ENCODE measurements at regions not wholly inside any gene's neighbourhood (a gene's known extent, or its start where the extent isn't known, plus 50 kb on each side); places are given as distances from the start of the nearest gene placed in this dataset.

DNA sequence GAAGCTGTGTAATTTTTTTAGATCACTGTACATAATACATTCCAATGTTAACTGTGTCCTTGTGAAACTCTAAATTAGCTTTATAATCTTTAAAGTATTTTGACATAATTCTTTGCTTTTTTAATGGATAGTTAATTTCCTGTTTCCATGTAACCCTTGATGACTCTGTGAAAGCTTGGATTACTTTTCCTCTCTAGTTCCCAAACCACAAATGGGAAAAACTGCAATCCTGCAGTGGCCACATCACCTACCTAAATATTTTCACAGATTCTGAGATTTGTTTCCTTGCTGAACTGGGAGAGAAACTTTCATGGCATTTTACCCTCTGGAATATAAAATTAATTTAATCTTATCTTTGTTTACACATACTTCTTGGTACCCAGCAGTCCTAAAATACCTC, 161.6 kb upstream of the CCDC68 start:
- DNase-seq (ENCODE audit: low spot score) = no peak
- Histone ChIP-seq H3F3A (ENCODE audit: low read depth) (no peaks in the 10 kb centered on the region), H3K27ac (no peak overlapping the region), H3K9ac (no peak overlapping the region), H2AFZ (replicated peaks) (no peak overlapping the region), H3K9me3 (ENCODE audit: low read depth) (no peaks in the 10 kb centered on the region), H3K4me1 (no peaks in the 10 kb centered on the region), H4K20me1 (ENCODE audit: low read depth) (no peaks in the 10 kb centered on the region), H3K4me2 (no peak overlapping the region), H3K79me2 (ENCODE audit: low read depth) (no peaks in the 10 kb centered on the region), H3K36me3 (no peaks in the 10 kb centered on the region), H3K27me3 (no peaks in the 10 kb centered on the region), H3K4me3 (no peak overlapping the region)
- Mint-ChIP-seq H3K4me3 (no peak overlapping the region), H3K36me3 (no peaks in the 10 kb centered on the region), H3K9me3 (no peaks in the 10 kb centered on the region), H3K27ac (no peak overlapping the region), H3K27me3 (ENCODE audit: insufficient read depth, low read depth) (no peaks in the 10 kb centered on the region), H3K4me1 (peaks cover 3% of the 10 kb centered on the region)
- TF ChIP-seq, protein P1, sequence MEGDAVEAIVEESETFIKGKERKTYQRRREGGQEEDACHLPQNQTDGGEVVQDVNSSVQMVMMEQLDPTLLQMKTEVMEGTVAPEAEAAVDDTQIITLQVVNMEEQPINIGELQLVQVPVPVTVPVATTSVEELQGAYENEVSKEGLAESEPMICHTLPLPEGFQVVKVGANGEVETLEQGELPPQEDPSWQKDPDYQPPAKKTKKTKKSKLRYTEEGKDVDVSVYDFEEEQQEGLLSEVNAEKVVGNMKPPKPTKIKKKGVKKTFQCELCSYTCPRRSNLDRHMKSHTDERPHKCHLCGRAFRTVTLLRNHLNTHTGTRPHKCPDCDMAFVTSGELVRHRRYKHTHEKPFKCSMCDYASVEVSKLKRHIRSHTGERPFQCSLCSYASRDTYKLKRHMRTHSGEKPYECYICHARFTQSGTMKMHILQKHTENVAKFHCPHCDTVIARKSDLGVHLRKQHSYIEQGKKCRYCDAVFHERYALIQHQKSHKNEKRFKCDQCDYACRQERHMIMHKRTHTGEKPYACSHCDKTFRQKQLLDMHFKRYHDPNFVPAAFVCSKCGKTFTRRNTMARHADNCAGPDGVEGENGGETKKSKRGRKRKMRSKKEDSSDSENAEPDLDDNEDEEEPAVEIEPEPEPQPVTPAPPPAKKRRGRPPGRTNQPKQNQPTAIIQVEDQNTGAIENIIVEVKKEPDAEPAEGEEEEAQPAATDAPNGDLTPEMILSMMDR (IDR thresholded peaks at IDR 0.05) = no peak
- TF ChIP-seq EZH2phosphoT487 (IDR thresholded peaks at IDR 0.05) (no peak), EZH2 (IDR thresholded peaks at IDR 0.05) (no peak)

DNA sequence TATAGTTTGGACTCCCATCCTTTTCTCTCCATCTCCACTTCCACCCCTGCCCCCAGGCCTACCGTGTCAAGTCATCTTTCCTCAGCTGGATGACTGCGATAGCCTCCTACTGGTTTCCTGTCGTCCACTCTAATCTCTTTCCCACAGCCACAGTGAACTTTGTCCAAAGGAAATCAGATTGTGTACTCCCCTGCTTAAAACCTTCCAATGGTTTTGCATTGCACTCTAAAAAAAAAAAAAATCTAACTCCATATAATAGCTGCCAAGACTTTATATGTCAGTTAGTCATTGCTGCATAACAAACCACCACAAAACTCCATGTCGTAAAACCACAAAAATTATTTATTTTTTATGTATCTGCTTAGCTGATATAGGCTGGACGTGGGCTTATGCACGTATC, 160.2 kb upstream of the CCDC68 start:
- DNase-seq (ENCODE audit: low spot score) = no peak
- H3K4me2 ChIP-seq = no peak overlapping the region
- no peaks in the 10 kb centered on the region for H3K36me3 ChIP-seq
- H3K9ac ChIP-seq = no peak overlapping the region
- Mint-ChIP-seq H3K4me1 (peaks cover 3% of the 10 kb centered on the region), H3K27me3 (ENCODE audit: insufficient read depth, low read depth) (no peaks in the 10 kb centered on the region), H3K27ac (no peak overlapping the region), H3K4me3 (no peak overlapping the region), H3K36me3 (no peaks in the 10 kb centered on the region), H3K9me3 (no peaks in the 10 kb centered on the region)
- H3K79me2 ChIP-seq (ENCODE audit: low read depth) = no peaks in the 10 kb centered on the region
- H3K27ac ChIP-seq = no peak overlapping the region
- no peaks in the 10 kb centered on the region for H3K27me3 ChIP-seq
- TF ChIP-seq EZH2 (IDR thresholded peaks at IDR 0.05) (no peak), EZH2phosphoT487 (IDR thresholded peaks at IDR 0.05) (no peak)
- TF ChIP-seq, protein P1 (IDR thresholded peaks at IDR 0.05) = no peak
- no peaks in the 10 kb centered on the region for H3K4me1 ChIP-seq
- no peak overlapping the region for H3K4me3 ChIP-seq
- H2AFZ ChIP-seq (replicated peaks) = no peak overlapping the region
- H4K20me1 ChIP-seq (ENCODE audit: low read depth) = no peaks in the 10 kb centered on the region
- H3F3A ChIP-seq (ENCODE audit: low read depth) = no peaks in the 10 kb centered on the region
- no peaks in the 10 kb centered on the region for H3K9me3 ChIP-seq (ENCODE audit: low read depth)

DNA sequence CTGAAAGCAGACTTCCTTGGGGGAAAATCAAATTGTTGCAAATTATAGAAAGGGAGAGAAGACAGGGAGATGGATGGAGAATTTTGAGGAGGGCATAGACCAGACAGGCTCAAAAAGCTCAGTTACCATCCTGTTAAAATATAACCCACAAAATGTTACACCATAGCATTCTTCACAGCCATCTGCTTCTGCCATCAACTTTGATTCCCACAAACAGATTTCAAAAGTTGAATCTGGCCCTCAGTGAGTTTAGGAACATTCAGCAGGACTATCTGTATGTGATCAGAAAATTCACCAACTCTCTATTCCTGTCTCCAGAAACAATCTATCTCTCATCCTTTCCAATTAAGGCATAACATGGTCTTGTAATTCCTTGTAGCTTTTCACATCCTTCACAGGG, 159.8 kb upstream of the CCDC68 start:
- Mint-ChIP-seq H3K9me3 (no peaks in the 10 kb centered on the region), H3K4me3 (no peak overlapping the region), H3K4me1 (peaks cover 3% of the 10 kb centered on the region), H3K36me3 (no peaks in the 10 kb centered on the region), H3K27ac (no peak overlapping the region), H3K27me3 (ENCODE audit: insufficient read depth, low read depth) (no peaks in the 10 kb centered on the region)
- Histone ChIP-seq H3K79me2 (ENCODE audit: low read depth) (no peaks in the 10 kb centered on the region), H4K20me1 (ENCODE audit: low read depth) (no peaks in the 10 kb centered on the region), H3K36me3 (no peaks in the 10 kb centered on the region), H3F3A (ENCODE audit: low read depth) (no peaks in the 10 kb centered on the region), H3K9me3 (ENCODE audit: low read depth) (no peaks in the 10 kb centered on the region), H3K9ac (no peak overlapping the region), H3K4me2 (no peak overlapping the region), H3K27me3 (no peaks in the 10 kb centered on the region), H3K4me1 (no peaks in the 10 kb centered on the region), H2AFZ (replicated peaks) (no peak overlapping the region), H3K4me3 (no peak overlapping the region), H3K27ac (no peak overlapping the region)
- no peak for TF ChIP-seq EZH2 (IDR thresholded peaks at IDR 0.05)
- TF ChIP-seq, protein P1 (IDR thresholded peaks at IDR 0.05) = no peak
- TF ChIP-seq EZH2phosphoT487 (IDR thresholded peaks at IDR 0.05) = no peak
- DNase-seq (ENCODE audit: low spot score) = no peak

GRCh38 chr18:55116863-55117262, 157.6 kb upstream of the CCDC68 start:
- Histone ChIP-seq H3K9me3 (ENCODE audit: low read depth) (no peaks in the 10 kb centered on the region), H3K27ac (no peak overlapping the region), H4K20me1 (ENCODE audit: low read depth) (no peaks in the 10 kb centered on the region), H3K27me3 (no peaks in the 10 kb centered on the region), H3K4me3 (no peak overlapping the region), H3F3A (ENCODE audit: low read depth) (no peaks in the 10 kb centered on the region), H3K9ac (no peak overlapping the region), H3K4me1 (no peaks in the 10 kb centered on the region), H3K36me3 (no peaks in the 10 kb centered on the region), H3K79me2 (ENCODE audit: low read depth) (no peaks in the 10 kb centered on the region), H2AFZ (replicated peaks) (no peak overlapping the region), H3K4me2 (no peak overlapping the region)
- Mint-ChIP-seq H3K9me3 (no peaks in the 10 kb centered on the region), H3K27ac (no peak overlapping the region), H3K4me3 (no peak overlapping the region), H3K36me3 (no peaks in the 10 kb centered on the region), H3K27me3 (ENCODE audit: insufficient read depth, low read depth) (no peaks in the 10 kb centered on the region), H3K4me1 (peaks cover 3% of the 10 kb centered on the region)
- TF ChIP-seq EZH2 (IDR thresholded peaks at IDR 0.05) (no peak), EZH2phosphoT487 (IDR thresholded peaks at IDR 0.05) (no peak)
- TF ChIP-seq, protein P1 (IDR thresholded peaks at IDR 0.05) = no peak
- DNase-seq (ENCODE audit: low spot score) = no peak

Data from neural progenitor cell (in vitro differentiated cells).